ENCODE measurements at regions not wholly inside any gene's neighbourhood (a gene's known extent, or its start where the extent isn't known, plus 50 kb on each side); places are given as distances from the start of the nearest gene placed in this dataset.

DNA sequence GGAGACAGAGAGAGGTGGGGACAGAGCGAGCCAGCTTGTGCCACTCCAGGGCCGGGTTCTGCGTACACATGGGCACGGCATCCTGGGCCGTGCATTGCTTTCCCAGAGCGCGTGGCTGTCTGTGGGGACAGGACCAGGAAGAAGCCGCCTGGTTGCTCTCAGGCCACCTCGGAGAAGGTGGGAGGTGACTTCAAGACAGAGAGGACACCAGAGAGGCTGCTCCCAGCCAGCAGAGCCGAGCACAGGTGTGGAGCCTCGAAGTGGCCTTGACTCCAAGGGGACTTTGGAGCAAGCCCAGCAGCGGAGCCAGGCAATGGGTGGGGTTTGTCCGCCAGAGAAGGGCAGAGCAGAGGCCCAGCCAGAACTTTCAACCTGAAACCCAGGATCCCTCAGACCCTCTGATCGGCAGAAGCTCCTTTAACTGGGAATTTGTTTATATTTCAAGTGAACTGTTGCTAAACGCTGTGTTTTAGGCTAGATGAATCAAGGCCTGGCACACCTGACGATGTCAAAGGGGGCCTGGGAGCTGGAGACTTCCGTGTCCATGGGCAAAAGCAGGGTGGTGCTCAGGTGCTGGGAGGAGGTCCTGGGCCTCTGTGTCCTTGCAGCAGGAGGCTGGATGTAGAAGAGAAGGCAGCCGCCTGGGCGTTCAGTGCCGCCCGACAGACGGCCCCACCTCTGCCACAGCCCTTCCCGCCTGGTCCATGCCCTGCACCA is 262.1 kb downstream of the DLL1 start:
- no peak overlapping the region for H3K4me3 ChIP-seq (ENCODE audit: low read depth, low read length)
- TF ChIP-seq CTCF (IDR thresholded peaks at IDR 0.05; ENCODE audit: insufficient read depth, low read length) = no peak
- no peak for DNase-seq (ENCODE audit: low read depth)

GRCh38 chr6:170027647-170028043 is 263.2 kb downstream of the DLL1 start:
- DNase-seq (ENCODE audit: low read depth) = no peak
- no peak for TF ChIP-seq CTCF (IDR thresholded peaks at IDR 0.05; ENCODE audit: insufficient read depth, low read length)
- no peak overlapping the region for H3K4me3 ChIP-seq (ENCODE audit: low read depth, low read length)

GRCh38 chr6:170026751-170027646 is 263.9 kb downstream of the DLL1 start:
- TF ChIP-seq CTCF (IDR thresholded peaks at IDR 0.05; ENCODE audit: insufficient read depth, low read length) = no peak
- no peak overlapping the region for H3K4me3 ChIP-seq (ENCODE audit: low read depth, low read length)
- no peak for DNase-seq (ENCODE audit: low read depth)

- H3K4me3 ChIP-seq (ENCODE audit: low read depth, low read length) = no peak overlapping the region
- DNase-seq (ENCODE audit: low read depth) = no peak
- no peak for TF ChIP-seq CTCF (IDR thresholded peaks at IDR 0.05; ENCODE audit: insufficient read depth, low read length)
These were observed 264.7 kb downstream of the DLL1 start for GRCh38 chr6:170025935-170026750.

DNA sequence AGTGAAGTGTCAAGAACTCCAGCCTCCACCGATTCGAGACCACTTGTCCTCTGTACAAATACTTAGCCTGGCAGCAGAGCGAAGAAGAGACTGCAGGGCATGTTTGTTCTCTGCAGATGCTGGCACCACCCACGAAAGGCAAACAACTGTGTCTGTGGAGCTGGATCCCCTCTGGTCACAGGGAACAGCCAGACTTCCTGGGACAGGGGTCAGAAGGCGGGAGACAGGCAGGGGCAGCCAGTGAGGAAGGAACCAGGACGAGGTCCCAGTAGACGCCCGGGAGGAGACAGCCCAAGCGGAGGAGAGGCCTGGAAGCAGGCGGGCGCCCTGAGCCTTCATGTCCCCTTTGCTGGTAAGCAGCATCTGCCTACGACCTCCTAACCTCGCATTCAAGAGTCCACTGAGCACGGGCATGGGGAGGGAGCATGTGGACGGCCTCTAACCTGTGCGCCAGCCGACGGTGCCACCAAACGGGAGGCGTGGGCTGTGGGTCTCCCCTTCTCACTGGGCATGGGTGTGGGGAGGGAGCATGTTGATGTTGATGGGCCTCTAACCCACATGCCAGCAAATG is 265.5 kb downstream of the DLL1 start:
- no peak for TF ChIP-seq CTCF (IDR thresholded peaks at IDR 0.05; ENCODE audit: insufficient read depth, low read length)
- DNase-seq (ENCODE audit: low read depth) = no peak
- H3K4me3 ChIP-seq (ENCODE audit: low read depth, low read length) = no peak overlapping the region

DNA sequence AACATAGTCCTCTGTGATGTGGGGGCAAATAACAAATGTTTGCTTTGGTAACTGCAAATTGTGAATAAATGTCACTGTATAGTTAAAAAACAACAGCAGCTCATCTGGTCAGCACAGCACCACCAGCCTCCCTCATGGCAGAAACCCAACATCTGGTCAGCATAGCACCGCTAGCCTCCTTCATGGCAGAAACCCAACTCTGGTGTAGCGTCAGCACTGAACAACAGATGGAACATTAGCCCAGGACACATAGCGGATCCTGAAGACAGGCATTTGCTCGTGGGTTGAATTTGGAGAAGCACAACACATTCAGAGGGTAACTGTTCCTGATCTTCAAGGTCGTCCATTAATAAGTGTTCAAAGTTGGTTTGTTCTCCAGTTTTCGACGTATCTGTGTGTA is 265.9 kb downstream of the DLL1 start:
- DNase-seq (ENCODE audit: low read depth) = peak; percentile 0
- no peak for TF ChIP-seq CTCF (IDR thresholded peaks at IDR 0.05; ENCODE audit: insufficient read depth, low read length)
- H3K4me3 ChIP-seq (ENCODE audit: low read depth, low read length) = no peak overlapping the region
